ENCODE measurements at regions not wholly inside any gene's neighbourhood (a gene's known extent, or its start where the extent isn't known, plus 50 kb on each side); places are given as distances from the start of the nearest gene placed in this dataset.

- Histone ChIP-seq H3K4me2 (ENCODE audit: insufficient read depth, low read length) (no peak overlapping the region), H3K9me3 (replicated peaks; ENCODE audit: control insufficient read depth, insufficient read depth, low read length) (no peaks in the 10 kb centered on the region), H3K9me1 (replicated peaks; ENCODE audit: control insufficient read depth, extremely low read depth, insufficient read depth, low read length) (no peaks in the 10 kb centered on the region), H3K4me3 (replicated peaks in 1 of 3; ENCODE audit: insufficient read depth in 1 of 3, low read depth in 1 of 3, low read length in 3 of 3) (no peak overlapping the region), H2AFZ (ENCODE audit: low read depth, low read length) (no peak overlapping the region), H3K79me2 (ENCODE audit: control insufficient read depth, insufficient read depth, low read length) (no peaks in the 10 kb centered on the region), H3K27ac (ENCODE audit: insufficient read depth, low read depth, low read length) (no peak overlapping the region), H4K20me1 (replicated peaks; ENCODE audit: control insufficient read depth, extremely low read depth, insufficient read depth, low read length) (no peaks in the 10 kb centered on the region), H3K36me3 (ENCODE audit: control insufficient read depth in 2 of 2, extremely low read depth in 1 of 2, insufficient read depth in 2 of 2, low read length in 2 of 2) (no peaks in the 10 kb centered on the region), H3K4me1 (ENCODE audit: control insufficient read depth, extremely low read depth, insufficient read depth, low read length) (no peaks in the 10 kb centered on the region), H3K9ac (replicated peaks; ENCODE audit: extremely low read depth, insufficient read depth, low read length) (no peak overlapping the region), H3K27me3 (ENCODE audit: control insufficient read depth in 2 of 2, insufficient read depth in 2 of 2, low read length in 2 of 2) (no peaks in the 10 kb centered on the region)
- no peak for TF ChIP-seq FOS (IDR thresholded peaks at IDR 0.05; ENCODE audit: borderline replicate concordance, insufficient read depth, low read length)
- no peak for TF ChIP-seq POLR2AphosphoS5 (IDR thresholded peaks at IDR 0.05; ENCODE audit: insufficient read depth, low read depth, low read length)
- TF ChIP-seq, protein P1, sequence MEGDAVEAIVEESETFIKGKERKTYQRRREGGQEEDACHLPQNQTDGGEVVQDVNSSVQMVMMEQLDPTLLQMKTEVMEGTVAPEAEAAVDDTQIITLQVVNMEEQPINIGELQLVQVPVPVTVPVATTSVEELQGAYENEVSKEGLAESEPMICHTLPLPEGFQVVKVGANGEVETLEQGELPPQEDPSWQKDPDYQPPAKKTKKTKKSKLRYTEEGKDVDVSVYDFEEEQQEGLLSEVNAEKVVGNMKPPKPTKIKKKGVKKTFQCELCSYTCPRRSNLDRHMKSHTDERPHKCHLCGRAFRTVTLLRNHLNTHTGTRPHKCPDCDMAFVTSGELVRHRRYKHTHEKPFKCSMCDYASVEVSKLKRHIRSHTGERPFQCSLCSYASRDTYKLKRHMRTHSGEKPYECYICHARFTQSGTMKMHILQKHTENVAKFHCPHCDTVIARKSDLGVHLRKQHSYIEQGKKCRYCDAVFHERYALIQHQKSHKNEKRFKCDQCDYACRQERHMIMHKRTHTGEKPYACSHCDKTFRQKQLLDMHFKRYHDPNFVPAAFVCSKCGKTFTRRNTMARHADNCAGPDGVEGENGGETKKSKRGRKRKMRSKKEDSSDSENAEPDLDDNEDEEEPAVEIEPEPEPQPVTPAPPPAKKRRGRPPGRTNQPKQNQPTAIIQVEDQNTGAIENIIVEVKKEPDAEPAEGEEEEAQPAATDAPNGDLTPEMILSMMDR (IDR thresholded peaks at IDR 0.05; ENCODE audit: extremely low read depth in 1 of 2, insufficient read depth in 1 of 2, low read depth in 1 of 2, low read length in 2 of 2): no peak
- ChIA-PET CTCF (no interaction called here), POLR2A (no interaction called here)
- dilution Hi-C loops (cut with MboI; ENCODE audit: extremely low pct_ligation_motif_present, low sequenced_read_pairs): no loop called here
- no TSS peak for BruUV-seq (replicated peaks)
- no peak for FAIRE-seq
- intact Hi-C loops (cut with micrococcal nuclease): no loop called here
- DNase-seq (ENCODE audit: low read depth, low spot score): no peak
These were observed 435.9 kb upstream of the FAT3 start for GRCh38 chr11:91788764-91789163.

- dilution Hi-C loops (cut with MboI; ENCODE audit: extremely low pct_ligation_motif_present, low sequenced_read_pairs) (no loop called here), intact Hi-C loops (cut with micrococcal nuclease) (no loop called here)
- H3K27ac ChIP-seq (ENCODE audit: insufficient read depth, low read depth, low read length): no peak overlapping the region
- no peaks in the 10 kb centered on the region for H3K4me1 ChIP-seq (ENCODE audit: control insufficient read depth, extremely low read depth, insufficient read depth, low read length)
- H3K27me3 ChIP-seq (ENCODE audit: control insufficient read depth in 2 of 2, insufficient read depth in 2 of 2, low read length in 2 of 2): no peaks in the 10 kb centered on the region
- no peak overlapping the region for H3K4me3 ChIP-seq (replicated peaks in 1 of 3; ENCODE audit: insufficient read depth in 1 of 3, low read depth in 1 of 3, low read length in 3 of 3)
- H3K9me1 ChIP-seq (replicated peaks; ENCODE audit: control insufficient read depth, extremely low read depth, insufficient read depth, low read length): no peaks in the 10 kb centered on the region
- ChIA-PET CTCF (no interaction called here), POLR2A (no interaction called here)
- no peak overlapping the region for H3K9ac ChIP-seq (replicated peaks; ENCODE audit: extremely low read depth, insufficient read depth, low read length)
- BruUV-seq (replicated peaks): no TSS peak
- no peaks in the 10 kb centered on the region for H3K9me3 ChIP-seq (replicated peaks; ENCODE audit: control insufficient read depth, insufficient read depth, low read length)
- H3K4me2 ChIP-seq (ENCODE audit: insufficient read depth, low read length): no peak overlapping the region
- DNase-seq (ENCODE audit: low read depth, low spot score) (no peak), FAIRE-seq (no peak)
- H3K36me3 ChIP-seq (ENCODE audit: control insufficient read depth in 2 of 2, extremely low read depth in 1 of 2, insufficient read depth in 2 of 2, low read length in 2 of 2): no peaks in the 10 kb centered on the region
- TF ChIP-seq JUN (IDR thresholded peaks at IDR 0.05; ENCODE audit: borderline replicate concordance, insufficient read depth, insufficient read length, low read depth) (no peak), POLR2AphosphoS5 (IDR thresholded peaks at IDR 0.05; ENCODE audit: insufficient read depth, low read depth, low read length) (no peak), GATA2 (IDR thresholded peaks at IDR 0.05; ENCODE audit: insufficient read depth, insufficient read length, low read depth, low read length) (no peak)
- no peaks in the 10 kb centered on the region for H4K20me1 ChIP-seq (replicated peaks; ENCODE audit: control insufficient read depth, extremely low read depth, insufficient read depth, low read length)
- H2AFZ ChIP-seq (ENCODE audit: low read depth, low read length): no peak overlapping the region
- H3K79me2 ChIP-seq (ENCODE audit: control insufficient read depth, insufficient read depth, low read length): no peaks in the 10 kb centered on the region
These were observed 438.5 kb upstream of the FAT3 start for GRCh38 chr11:91786097-91786496.

Data from endothelial cell of umbilical vein (primary cell).